Neuronal stem cell (in vitro differentiated cells): ENCODE measurements at regions not wholly inside any gene's neighbourhood (a gene's known extent, or its start where the extent isn't known, plus 50 kb on each side); places are given as distances from the start of the nearest gene placed in this dataset.

Experiments
- DNase-seq: peaks from one replicate; pipeline ENCODE4 v3.0.0-alpha.2; 2013; ENCODE audit warnings: low spot score
- H2AFZ ChIP-seq: one replicate; pipeline ENCODE4 v1.6.1; 2013; ENCODE audit warnings: mild to moderate bottlenecking, low read length, inconsistent platforms
- H2AK5ac ChIP-seq: 2 replicates; pipeline ENCODE4 v1.6.1; 2013; ENCODE audit warnings: low read depth, mild to moderate bottlenecking, inconsistent platforms, low read length, moderate library complexity, mixed read lengths
- H2BK120ac ChIP-seq: 2 replicates; pipeline ENCODE4 v1.6.1; 2013; ENCODE audit warnings: low read depth, mild to moderate bottlenecking, inconsistent platforms, low read length, moderate library complexity, mixed read lengths
- H2BK12ac ChIP-seq: one replicate; pipeline ENCODE4 v1.6.1; 2013; ENCODE audit warnings: low read length, inconsistent platforms
- H2BK15ac ChIP-seq: 2 replicates; pipeline ENCODE4 v1.6.1; 2013; ENCODE audit warnings: mild to moderate bottlenecking, low read length, inconsistent platforms, mixed read lengths
- H2BK5ac ChIP-seq: one replicate; pipeline ENCODE4 v1.6.1; 2013; ENCODE audit warnings: inconsistent platforms, mild to moderate bottlenecking, low read length, moderate library complexity
- H3K14ac ChIP-seq: one replicate; pipeline ENCODE4 v1.6.1; 2013; ENCODE audit warnings: low read length, inconsistent platforms
- H3K18ac ChIP-seq: 2 replicates; pipeline ENCODE4 v1.6.1; 2013; ENCODE audit warnings: low read length, inconsistent platforms
- H3K23ac ChIP-seq: 2 replicates; pipeline ENCODE4 v1.6.1; 2013; ENCODE audit warnings: low read depth, mild to moderate bottlenecking, mixed read lengths, low read length, inconsistent platforms; ENCODE audit not compliant: poor library complexity
- H3K27ac ChIP-seq: replicated peaks from 3 replicates; pipeline ENCODE4 v1.5.1; 2013; ENCODE audit warnings: low read length, inconsistent platforms
- H3K27me3 ChIP-seq, 3 experiments: 2 replicates each; pipeline ENCODE4 v1.6.1; 2013; ENCODE audit warnings: low read length in 3 of 3, mild to moderate bottlenecking in 2 of 3, inconsistent platforms in 1 of 3, low read depth in 1 of 3, mixed read lengths in 1 of 3, moderate library complexity in 1 of 3; ENCODE audit not compliant: control insufficient read depth in 3 of 3, insufficient read depth in 3 of 3
- H3K36me3 ChIP-seq, 2 donors: replicated peaks in 1 of 2; 2 replicates each; pipeline ENCODE4 v1.6.1; 2013; ENCODE audit warnings: low read length in 2 of 2; ENCODE audit not compliant: control insufficient read depth in 2 of 2, insufficient read depth in 2 of 2
- H3K4ac ChIP-seq: 2 replicates; pipeline ENCODE4 v1.6.1; 2013; ENCODE audit warnings: inconsistent platforms, mild to moderate bottlenecking, low read length, moderate library complexity
- H3K4me1 ChIP-seq, 2 donors: 1 replicate in 1 of 2; 2 replicates in 1 of 2; pipeline ENCODE4 v1.6.1; 2013; ENCODE audit warnings: low read length in 2 of 2, low read depth in 1 of 2; ENCODE audit not compliant: control insufficient read depth in 2 of 2, insufficient read depth in 1 of 2
- H3K4me2 ChIP-seq: one replicate; pipeline ENCODE4 v1.6.1; 2013; ENCODE audit warnings: mild to moderate bottlenecking, low read length, inconsistent platforms; ENCODE audit not compliant: insufficient read depth, poor library complexity, severe bottlenecking
- H3K4me3 ChIP-seq, 2 donors: 2 replicates each; pipeline ENCODE4 v1.5.1; 2013; ENCODE audit warnings: low read length in 2 of 2, mild to moderate bottlenecking in 2 of 2, inconsistent platforms in 1 of 2, moderate library complexity in 1 of 2
- H3K79me1 ChIP-seq: one replicate; pipeline ENCODE4 v1.6.1; 2013; ENCODE audit warnings: low read depth, mild to moderate bottlenecking, inconsistent platforms, low read length, moderate library complexity
- H3K9ac ChIP-seq: one replicate; pipeline ENCODE4 v1.6.1; 2013; ENCODE audit warnings: mild to moderate bottlenecking, low read depth, low read length, inconsistent platforms; ENCODE audit not compliant: poor library complexity
- H3K9me3 ChIP-seq, 2 donors: replicated peaks in 1 of 2; 2 replicates each; pipeline versions ENCODE3 to v1.6.1; 2013; ENCODE audit warnings: low read length in 2 of 2, mild to moderate bottlenecking in 2 of 2, inconsistent platforms in 1 of 2, low read depth in 1 of 2, mixed read lengths in 1 of 2, moderate library complexity in 1 of 2; ENCODE audit not compliant: control insufficient read depth in 2 of 2, insufficient read depth in 1 of 2
- H4K8ac ChIP-seq: one replicate; pipeline ENCODE4 v1.6.1; 2013; ENCODE audit warnings: low read depth, mild to moderate bottlenecking, inconsistent platforms, low read length, moderate library complexity
- H4K91ac ChIP-seq: one replicate; pipeline ENCODE4 v1.6.1; 2013; ENCODE audit warnings: low read length, low read depth, mild to moderate bottlenecking, inconsistent platforms; ENCODE audit not compliant: poor library complexity
- WGBS, 2 donors: extraction: QIAGEN DNeasy Blood & Tissue Kit; methylation state at CpG; one replicate each; pipeline ENCODE4 v1.1.7; 2013; ENCODE audit warnings: missing lambda C conversion rate in 2 of 2, mixed read lengths in 1 of 2; ENCODE audit not compliant: insufficient read length in 2 of 2, insufficient replicate concordance in 1 of 2; ENCODE audit errors: extremely low coverage in 2 of 2; 5-methylcytosine and 5-hydroxymethylcytosine counted together

DNA sequence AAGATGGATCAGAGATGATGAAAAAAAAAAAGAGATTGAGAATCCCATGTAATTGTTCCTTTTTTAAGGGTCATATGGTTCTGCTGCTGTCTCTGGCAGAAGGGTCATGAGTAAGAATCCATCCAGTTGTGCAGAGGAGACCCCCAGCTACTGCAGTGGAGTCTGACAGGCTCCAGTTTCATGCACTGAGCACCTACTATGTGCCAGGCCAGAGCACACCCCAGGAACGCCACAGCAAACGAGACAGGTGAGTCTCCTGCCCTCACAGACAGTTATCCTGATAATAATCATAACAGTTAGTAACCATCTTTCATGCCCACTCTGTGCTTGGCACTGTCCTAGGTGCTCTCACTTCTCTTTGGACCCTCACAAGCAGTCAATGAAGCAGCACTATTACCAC is 420.0 kb downstream of the MATN1 start:
- Histone ChIP-seq H4K8ac (no peak overlapping the region), H3K23ac (no peak overlapping the region), H3K4me3 (no peak overlapping the region), H3K4me2 (no peak overlapping the region), H4K91ac (no peak overlapping the region), H2AFZ (no peak overlapping the region), H2BK5ac (no peak overlapping the region), H3K9me3 (peaks cover 0 to 2% of the 10 kb centered on the region in 2 donors), H2BK12ac (no peak overlapping the region), H3K79me1 (no peaks in the 10 kb centered on the region), H3K18ac (no peak overlapping the region), H3K4ac (no peak overlapping the region), H3K14ac (no peak overlapping the region), H2BK15ac (no peak overlapping the region), H2BK120ac (no peak overlapping the region), H2AK5ac (no peak overlapping the region), H3K36me3 (no peaks in the 10 kb centered on the region), H3K4me1 (no peaks in the 10 kb centered on the region), H3K27ac (no peak overlapping the region), H3K9ac (no peak overlapping the region), H3K27me3 (no peaks in the 10 kb centered on the region)
- DNase-seq: no peak
- no CpG with 5 or more reads among the region's 2 CpGs for whole genome bisulfite sequencing, 2 donors

DNA sequence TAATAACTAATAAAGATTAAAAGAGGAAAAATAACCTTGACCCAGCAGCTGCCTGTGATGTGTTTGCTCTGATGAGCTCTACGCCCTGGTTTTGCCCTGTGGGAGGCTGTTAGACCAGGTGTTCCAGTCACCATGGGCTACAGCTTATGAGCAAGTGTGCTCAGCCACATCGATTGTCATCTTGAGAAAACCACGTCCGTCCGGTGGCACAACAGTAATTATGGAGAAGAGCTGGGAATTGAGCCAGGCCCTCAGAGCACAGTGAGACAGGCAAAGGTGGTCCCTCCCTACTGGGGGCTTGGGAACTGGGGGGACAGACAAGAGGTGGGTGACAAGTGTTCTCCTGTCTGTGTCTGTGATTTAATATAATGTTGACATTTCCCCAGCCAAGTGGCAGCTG is 420.5 kb downstream of the MATN1 start:
- no peak overlapping the region for H3K27ac ChIP-seq

DNA sequence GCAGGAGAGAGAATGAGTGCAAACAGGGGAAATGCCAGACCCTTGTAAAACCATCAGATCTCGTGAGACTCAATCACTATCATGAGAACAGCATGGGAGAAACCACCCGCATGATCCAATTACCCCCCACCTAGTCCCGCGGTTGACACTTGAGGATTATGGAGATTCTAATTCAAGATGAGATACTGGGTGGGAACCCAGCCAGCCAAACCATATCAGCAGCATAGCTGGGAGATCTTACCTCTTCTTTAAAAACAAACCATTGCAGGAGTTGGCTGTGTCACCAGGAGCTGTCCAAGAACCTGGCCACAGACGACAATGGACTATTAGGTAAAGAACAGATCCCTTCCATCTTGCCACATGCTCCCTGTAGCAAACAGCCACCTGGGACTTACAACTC is 422.7 kb downstream of the MATN1 start:
- Histone ChIP-seq H2BK12ac (no peak overlapping the region), H3K4me2 (no peak overlapping the region), H4K8ac (no peak overlapping the region), H3K18ac (no peak overlapping the region), H3K14ac (no peak overlapping the region), H2BK15ac (no peak overlapping the region), H2BK120ac (no peak overlapping the region), H2BK5ac (no peak overlapping the region), H3K79me1 (no peaks in the 10 kb centered on the region), H3K27me3 (no peaks in the 10 kb centered on the region), H2AFZ (no peak overlapping the region), H3K27ac (no peak overlapping the region), H3K36me3 (no peaks in the 10 kb centered on the region), H3K4me3 (no peak overlapping the region), H3K4me1 (no peaks in the 10 kb centered on the region), H4K91ac (no peak overlapping the region), H3K4ac (no peak overlapping the region), H3K23ac (no peak overlapping the region), H3K9me3 (peaks cover 0 to 2% of the 10 kb centered on the region in 2 donors), H3K9ac (no peak overlapping the region), H2AK5ac (no peak overlapping the region)
- WGBS, 2 donors: no CpG with 5 or more reads among the region's 5 CpGs
- no peak for DNase-seq

More for the DNA sequence above, 420.5 kb downstream of the MATN1 start:
- Histone ChIP-seq H3K27me3 (no peaks in the 10 kb centered on the region), H2AFZ (no peak overlapping the region), H3K4me2 (no peak overlapping the region), H2BK12ac (no peak overlapping the region), H3K79me1 (no peaks in the 10 kb centered on the region), H4K91ac (no peak overlapping the region), H3K4me1 (no peaks in the 10 kb centered on the region), H3K4me3 (no peak overlapping the region), H4K8ac (no peak overlapping the region), H3K36me3 (no peaks in the 10 kb centered on the region), H3K9me3 (peaks cover 0 to 2% of the 10 kb centered on the region in 2 donors), H2BK15ac (no peak overlapping the region), H3K23ac (no peak overlapping the region), H2BK5ac (no peak overlapping the region), H3K9ac (no peak overlapping the region), H3K14ac (no peak overlapping the region), H2AK5ac (no peak overlapping the region), H3K18ac (no peak overlapping the region), H2BK120ac (no peak overlapping the region), H3K4ac (no peak overlapping the region)
- WGBS, 2 donors: no CpG with 5 or more reads among the region's 5 CpGs
- DNase-seq: no peak

DNA sequence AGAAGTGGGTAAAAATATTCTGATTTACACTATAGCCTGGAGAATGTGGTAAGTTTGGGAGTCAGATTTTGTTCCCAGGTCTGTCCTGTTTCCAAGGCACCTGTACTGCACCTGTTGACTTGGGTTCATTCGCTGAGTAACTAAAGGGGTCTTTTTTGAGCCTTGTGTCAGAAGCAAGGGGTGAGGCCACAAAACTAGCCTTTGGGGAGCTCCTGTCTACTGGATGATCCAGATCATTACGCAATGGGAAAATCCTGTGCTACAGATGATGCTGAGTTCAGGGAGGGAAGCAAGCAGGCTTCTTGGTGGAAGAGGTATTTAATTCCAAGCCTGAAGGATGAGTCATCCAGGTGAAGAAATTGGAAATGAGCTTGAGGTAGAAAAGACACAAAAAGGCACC is 424.0 kb downstream of the MATN1 start:
- no peak overlapping the region for H3K23ac ChIP-seq
- H3K4me3 ChIP-seq: no peak overlapping the region
- H2AFZ ChIP-seq: no peak overlapping the region
- no peak overlapping the region for H2BK12ac ChIP-seq
- H3K27ac ChIP-seq: no peak overlapping the region
- DNase-seq: no peak
- no peak overlapping the region for H4K91ac ChIP-seq
- H3K4ac ChIP-seq: no peak overlapping the region
- no peak overlapping the region for H3K18ac ChIP-seq
- H3K14ac ChIP-seq: no peak overlapping the region
- H2AK5ac ChIP-seq: no peak overlapping the region
- no peak overlapping the region for H2BK120ac ChIP-seq
- WGBS, 2 donors: no CpG with 5 or more reads among the region's 2 CpGs
- no peak overlapping the region for H2BK5ac ChIP-seq
- H3K36me3 ChIP-seq: no peaks in the 10 kb centered on the region
- no peak overlapping the region for H3K9ac ChIP-seq
- H3K27me3 ChIP-seq: no peaks in the 10 kb centered on the region
- H2BK15ac ChIP-seq: no peak overlapping the region
- H3K4me1 ChIP-seq: no peaks in the 10 kb centered on the region
- H3K79me1 ChIP-seq: no peaks in the 10 kb centered on the region
- no peak overlapping the region for H3K4me2 ChIP-seq
- no peaks in the 10 kb centered on the region for H3K9me3 ChIP-seq
- H4K8ac ChIP-seq: no peak overlapping the region
